Tibial nerve (tissue), 3 donors: ENCODE measurements at regions not wholly inside any gene's neighbourhood (a gene's known extent, or its start where the extent isn't known, plus 50 kb on each side); places are given as distances from the start of the nearest gene placed in this dataset.

Source experiments
- POLR2A ChIP-seq, 2 donors: fragments of 450-650 bp; IDR thresholded peaks; one replicate each; pipeline ENCODE4 v1.6.1; 2017; ENCODE audit warnings: antibody characterized with exemption in 2 of 2, mild to moderate bottlenecking in 2 of 2, moderate library complexity in 2 of 2
- TF ChIP-seq, protein P1 (sequence below), 5 experiments: fragments of 200-600 bp in 3 of 5; fragments of 450-650 bp in 2 of 5; sonication (generic) in 3 of 5; IDR thresholded peaks; one replicate each; pipeline ENCODE4 v1.5.1; 2016 to 2019; ENCODE audit warnings: antibody characterized with exemption in 5 of 5, mild to moderate bottlenecking in 3 of 5, moderate library complexity in 2 of 5

GRCh38 chr6:40931931-40932330 is 107.1 kb downstream of the UNC5CL start:
- TF ChIP-seq, protein P1, sequence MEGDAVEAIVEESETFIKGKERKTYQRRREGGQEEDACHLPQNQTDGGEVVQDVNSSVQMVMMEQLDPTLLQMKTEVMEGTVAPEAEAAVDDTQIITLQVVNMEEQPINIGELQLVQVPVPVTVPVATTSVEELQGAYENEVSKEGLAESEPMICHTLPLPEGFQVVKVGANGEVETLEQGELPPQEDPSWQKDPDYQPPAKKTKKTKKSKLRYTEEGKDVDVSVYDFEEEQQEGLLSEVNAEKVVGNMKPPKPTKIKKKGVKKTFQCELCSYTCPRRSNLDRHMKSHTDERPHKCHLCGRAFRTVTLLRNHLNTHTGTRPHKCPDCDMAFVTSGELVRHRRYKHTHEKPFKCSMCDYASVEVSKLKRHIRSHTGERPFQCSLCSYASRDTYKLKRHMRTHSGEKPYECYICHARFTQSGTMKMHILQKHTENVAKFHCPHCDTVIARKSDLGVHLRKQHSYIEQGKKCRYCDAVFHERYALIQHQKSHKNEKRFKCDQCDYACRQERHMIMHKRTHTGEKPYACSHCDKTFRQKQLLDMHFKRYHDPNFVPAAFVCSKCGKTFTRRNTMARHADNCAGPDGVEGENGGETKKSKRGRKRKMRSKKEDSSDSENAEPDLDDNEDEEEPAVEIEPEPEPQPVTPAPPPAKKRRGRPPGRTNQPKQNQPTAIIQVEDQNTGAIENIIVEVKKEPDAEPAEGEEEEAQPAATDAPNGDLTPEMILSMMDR (IDR thresholded peaks at IDR 0.05) = no peak
- no peak for TF ChIP-seq POLR2A (IDR thresholded peaks at IDR 0.05)
